SK-N-MC (cell line): ENCODE measurements at regions not wholly inside any gene's neighbourhood (a gene's known extent, or its start where the extent isn't known, plus 50 kb on each side); places are given as distances from the start of the nearest gene placed in this dataset.

ENCODE experiments used
- DNase-seq: peaks from one replicate; pipeline ENCODE4 v3.0.0-alpha.2; 2011; ENCODE audit warnings: low read depth, low spot score
- H3K27ac ChIP-seq: fragments of 200-600 bp; sonication (generic); 2 replicates; pipeline ENCODE4 v1.5.1; 2016; ENCODE audit warnings: mixed run types
- H3K36me3 ChIP-seq: fragments of 200-600 bp; sonication (generic); 2 replicates; pipeline ENCODE4 v1.6.1; 2017; ENCODE audit warnings: antibody characterized with exemption, low read length, mixed read lengths; ENCODE audit not compliant: insufficient read depth
- H3K4me3 ChIP-seq: fragments of 200-600 bp; sonication (generic); 2 replicates; pipeline ENCODE4 v1.5.1; 2016
- H3K9ac ChIP-seq: fragments of 200-600 bp; sonication (generic); 2 replicates; pipeline ENCODE4 v1.8.0; 2017; ENCODE audit warnings: mixed run types, mixed read lengths; ENCODE audit not compliant: insufficient read length
- H3K9me3 ChIP-seq: fragments of 200-600 bp; sonication (generic); 2 replicates; pipeline ENCODE4 v1.6.1; 2017; ENCODE audit warnings: low read depth, mild to moderate bottlenecking, antibody characterized with exemption, low read length, moderate library complexity, mixed read lengths
- EZH2 ChIP-seq: fragments of 200-600 bp; sonication (generic); IDR thresholded peaks from one replicate; pipeline ENCODE4 v1.6.1; 2017; ENCODE audit warnings: antibody characterized with exemption
- FOXP2 ChIP-seq: optimal IDR thresholded peaks from 2 replicates; pipeline ENCODE3; 2011; ENCODE audit warnings: mild to moderate bottlenecking, moderate library complexity; ENCODE audit not compliant: insufficient read depth; ENCODE audit errors: extremely low read length, control extremely low read depth
- POLR2AphosphoS5 ChIP-seq: IDR thresholded peaks from 2 replicates; pipeline ENCODE4 v1.6.1; 2012; ENCODE audit warnings: mild to moderate bottlenecking, low read depth, low read length, borderline replicate concordance

DNA sequence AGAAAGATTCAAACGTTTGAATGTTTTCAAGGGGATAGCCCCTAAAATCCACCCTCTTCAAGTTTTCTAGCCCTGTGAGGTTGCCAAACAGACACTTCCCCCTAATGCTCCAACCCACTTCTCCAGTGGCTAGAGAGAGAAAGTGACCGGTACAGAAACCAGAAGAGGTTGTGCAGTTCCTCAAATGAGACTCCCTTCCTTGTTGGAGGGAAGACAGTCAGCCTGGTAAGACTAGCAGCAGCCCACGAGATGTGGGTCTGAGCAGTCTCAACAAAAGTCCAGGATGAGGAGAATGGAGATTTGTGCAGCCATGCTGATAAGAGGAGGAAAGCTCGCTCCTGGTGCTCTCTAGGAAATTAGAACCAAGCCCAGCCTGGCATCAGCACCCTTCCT is 222.8 kb upstream of the TPRG1 start:
- Histone ChIP-seq H3K27ac (no peak overlapping the region), H3K36me3 (no peaks in the 10 kb centered on the region), H3K4me3 (no peak overlapping the region), H3K9ac (no peak overlapping the region), H3K9me3 (no peaks in the 10 kb centered on the region)
- TF ChIP-seq EZH2 = no peak
- TF ChIP-seq POLR2AphosphoS5 = no peak
- TF ChIP-seq FOXP2 = no peak
- DNase-seq = no peak

DNA sequence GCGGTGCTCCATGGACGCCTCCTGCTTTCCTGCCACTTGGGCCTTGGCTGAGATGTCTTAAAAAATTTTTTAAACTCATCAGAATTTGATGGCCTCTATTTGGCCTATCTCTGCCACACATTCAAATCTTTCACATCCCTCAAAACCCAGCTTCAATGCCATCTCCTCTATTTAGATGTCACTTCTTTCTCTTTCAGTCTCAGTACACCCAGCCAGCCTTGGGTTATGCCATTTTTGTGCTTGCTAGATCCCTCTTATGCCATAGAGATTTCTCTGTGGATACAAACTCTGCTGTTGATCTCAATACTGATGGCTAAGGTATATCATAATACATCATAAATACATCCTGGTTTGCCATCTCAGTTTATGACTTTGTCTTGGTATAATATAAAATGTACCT is 222.3 kb upstream of the TPRG1 start:
- no peak overlapping the region for H3K9ac ChIP-seq
- TF ChIP-seq POLR2AphosphoS5 (no peak), FOXP2 (no peak), EZH2 (no peak)
- H3K27ac ChIP-seq = no peak overlapping the region
- DNase-seq = no peak
- no peaks in the 10 kb centered on the region for H3K36me3 ChIP-seq
- H3K4me3 ChIP-seq = no peak overlapping the region
- H3K9me3 ChIP-seq = no peaks in the 10 kb centered on the region

GRCh38 chr3:188949996-188950395 is 221.8 kb upstream of the TPRG1 start:
- Histone ChIP-seq H3K36me3 (no peaks in the 10 kb centered on the region), H3K9ac (no peak overlapping the region), H3K27ac (no peak overlapping the region), H3K4me3 (no peak overlapping the region), H3K9me3 (no peaks in the 10 kb centered on the region)
- no peak for TF ChIP-seq FOXP2
- no peak for TF ChIP-seq POLR2AphosphoS5
- no peak for TF ChIP-seq EZH2
- DNase-seq = no peak

DNA sequence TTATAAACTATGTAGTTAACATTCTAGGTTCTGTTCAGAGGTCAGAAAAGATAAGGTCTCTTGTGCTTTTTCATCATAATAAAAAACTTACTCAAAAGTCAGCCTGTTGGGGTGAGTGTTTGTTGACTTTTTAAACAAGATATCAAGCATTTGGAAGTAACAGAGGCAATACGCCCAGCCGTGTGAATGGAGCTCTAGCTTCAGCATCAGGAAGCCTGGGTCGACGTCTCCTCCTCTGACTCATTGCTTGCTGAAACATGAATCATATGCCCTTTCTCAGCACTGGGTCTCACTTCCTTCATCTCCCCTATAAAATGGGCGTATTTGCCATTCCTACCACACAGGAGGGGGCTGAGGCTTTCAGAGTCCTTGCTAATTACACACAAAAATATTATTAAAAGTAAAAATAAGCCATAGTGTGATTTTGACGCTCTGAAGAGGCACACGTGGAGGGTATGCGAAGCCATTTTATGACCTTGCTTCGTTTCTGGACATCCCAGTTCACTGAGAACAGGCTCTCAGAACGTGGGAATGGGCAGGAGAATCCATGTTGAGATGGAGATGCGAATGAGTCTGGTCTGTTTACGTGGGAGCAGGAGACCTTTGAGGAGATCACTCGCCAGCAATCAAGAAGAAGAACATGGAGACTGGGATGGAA is 220.8 kb upstream of the TPRG1 start:
- DNase-seq = no peak
- Histone ChIP-seq H3K36me3 (no peaks in the 10 kb centered on the region), H3K4me3 (no peak overlapping the region), H3K9ac (no peak overlapping the region), H3K9me3 (no peaks in the 10 kb centered on the region), H3K27ac (no peak overlapping the region)
- TF ChIP-seq EZH2 = no peak
- TF ChIP-seq FOXP2 = no peak
- no peak for TF ChIP-seq POLR2AphosphoS5

DNA sequence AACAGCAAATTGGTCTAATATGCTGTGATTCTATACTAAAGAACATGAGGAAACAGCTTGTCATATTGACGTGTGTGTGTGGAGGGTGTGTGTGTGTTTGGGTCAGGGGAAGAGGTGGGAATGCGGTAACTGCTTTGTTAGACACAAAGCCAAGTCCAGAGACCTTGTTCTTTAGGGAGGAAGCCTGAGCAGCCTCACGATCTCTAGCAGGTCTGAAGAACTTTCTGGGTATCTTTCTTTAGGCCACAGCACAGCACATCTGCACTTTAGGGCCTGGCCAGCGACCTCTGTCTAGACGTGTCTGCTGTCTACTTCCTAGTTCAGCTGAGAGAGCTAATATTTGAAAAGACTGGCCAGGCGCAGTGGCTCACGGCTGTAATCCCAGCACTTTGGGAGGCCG is 220.0 kb upstream of the TPRG1 start:
- H3K36me3 ChIP-seq = no peaks in the 10 kb centered on the region
- DNase-seq = no peak
- no peak overlapping the region for H3K4me3 ChIP-seq

DNA sequence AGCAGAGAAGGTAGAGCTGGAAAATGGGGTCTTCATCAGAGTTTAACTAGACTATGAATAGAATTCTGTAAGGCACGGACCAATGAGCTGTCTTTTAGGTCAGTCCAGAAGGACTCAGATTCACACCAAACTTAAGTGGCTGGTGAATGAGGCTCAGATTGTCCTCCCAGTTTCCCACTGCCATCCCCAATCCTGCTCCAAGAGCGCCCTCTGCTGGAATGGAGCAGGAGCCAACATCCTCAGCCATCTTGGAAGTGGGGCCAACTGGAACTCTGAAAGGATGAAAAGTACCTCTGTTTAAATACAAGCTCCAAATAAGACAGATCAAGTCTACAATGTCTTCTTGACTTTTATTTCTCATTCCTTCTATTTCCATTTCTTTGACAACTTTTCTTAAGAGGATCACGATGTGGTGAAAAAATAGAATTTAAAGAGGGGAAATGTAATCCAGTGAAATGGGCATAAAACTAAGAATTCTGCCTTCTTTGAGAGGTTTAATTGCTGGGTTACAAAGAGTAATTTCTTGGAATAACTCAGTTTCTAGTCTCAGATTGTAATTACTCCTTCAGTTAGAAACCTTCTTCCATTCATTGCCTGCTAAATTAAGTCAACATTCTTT is 217.1 kb upstream of the TPRG1 start:
- Histone ChIP-seq H3K4me3 (no peak overlapping the region), H3K27ac (peak overlapping the region; percentile 13), H3K36me3 (no peaks in the 10 kb centered on the region), H3K9ac (peak overlapping the region; percentile 11), H3K9me3 (no peaks in the 10 kb centered on the region)
- TF ChIP-seq FOXP2 (no peak), POLR2AphosphoS5 (no peak), EZH2 (no peak)
- DNase-seq = peak; percentile 73

More for the DNA sequence above, 220.0 kb upstream of the TPRG1 start:
- Histone ChIP-seq H3K9me3 (no peaks in the 10 kb centered on the region), H3K27ac (no peak overlapping the region), H3K9ac (no peak overlapping the region)
- TF ChIP-seq POLR2AphosphoS5 = no peak
- TF ChIP-seq EZH2 = no peak
- TF ChIP-seq FOXP2 = no peak

- Histone ChIP-seq H3K9me3 (no peaks in the 10 kb centered on the region), H3K9ac (no peak overlapping the region), H3K27ac (no peak overlapping the region), H3K4me3 (no peak overlapping the region), H3K36me3 (no peaks in the 10 kb centered on the region)
- no peak for TF ChIP-seq EZH2
- TF ChIP-seq FOXP2 = no peak
- no peak for TF ChIP-seq POLR2AphosphoS5
- DNase-seq = no peak
These were observed 215.9 kb upstream of the TPRG1 start for GRCh38 chr3:188955919-188956318.

DNA sequence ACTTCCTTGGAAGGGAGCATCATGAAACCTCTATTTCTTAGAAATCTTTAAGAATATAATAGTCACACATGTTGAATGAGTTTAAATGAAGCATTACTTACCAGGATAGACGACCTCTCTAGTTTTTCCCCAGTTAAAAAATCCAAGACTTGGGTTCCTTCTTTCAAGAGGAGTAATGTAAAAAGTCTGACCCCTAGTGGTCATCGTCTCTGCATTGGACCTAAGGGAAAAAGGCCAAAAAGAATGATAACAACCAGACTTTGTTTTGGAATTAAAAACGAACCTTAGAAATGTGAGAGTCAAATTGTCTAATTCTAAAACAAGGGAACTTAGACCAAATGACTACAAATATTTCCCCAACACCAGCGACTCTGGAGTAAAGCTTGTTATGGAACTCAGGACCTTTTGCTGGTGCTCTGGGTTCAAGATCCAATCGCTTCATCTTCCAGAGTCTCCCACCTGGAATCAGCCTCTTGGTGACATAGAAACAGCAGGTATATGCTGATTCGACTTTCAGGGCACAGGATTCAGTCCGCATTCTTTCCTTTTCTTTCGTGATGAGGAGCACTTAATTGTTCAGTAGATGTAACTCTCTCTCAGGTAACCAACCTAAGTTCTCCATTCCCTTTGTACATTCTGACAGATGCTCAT is 214.8 kb upstream of the TPRG1 start:
- Histone ChIP-seq H3K9ac (no peak overlapping the region), H3K9me3 (no peaks in the 10 kb centered on the region), H3K27ac (no peak overlapping the region), H3K4me3 (no peak overlapping the region), H3K36me3 (no peaks in the 10 kb centered on the region)
- TF ChIP-seq POLR2AphosphoS5 (no peak), FOXP2 (no peak), EZH2 (no peak)
- DNase-seq = no peak

GRCh38 chr3:188959013-188959412 is 212.8 kb upstream of the TPRG1 start:
- no peak for TF ChIP-seq FOXP2
- no peak for TF ChIP-seq POLR2AphosphoS5
- TF ChIP-seq EZH2 = no peak
- no peak for DNase-seq
- Histone ChIP-seq H3K9me3 (no peaks in the 10 kb centered on the region), H3K36me3 (no peaks in the 10 kb centered on the region), H3K27ac (peak overlapping the region; percentile 1; the same call in 1 of the 2 replicates), H3K4me3 (no peak overlapping the region), H3K9ac (no peak overlapping the region)
